ENCODE measurements at regions not wholly inside any gene's neighbourhood (a gene's known extent, or its start where the extent isn't known, plus 50 kb on each side); places are given as distances from the start of the nearest gene placed in this dataset.

- no peak for TF ChIP-seq CTCF (IDR thresholded peaks at IDR 0.05)
- TF ChIP-seq POLR2A (IDR thresholded peaks at IDR 0.05) = no peak
These were observed 87.0 kb upstream of the NDP start for GRCh38 chrX:44060221-44060620.
